Astrocyte of the spinal cord (primary cell): ENCODE measurements at regions not wholly inside any gene's neighbourhood (a gene's known extent, or its start where the extent isn't known, plus 50 kb on each side); places are given as distances from the start of the nearest gene placed in this dataset.

Experiments
- DNase-seq: peaks from one replicate; pipeline ENCODE4 v3.0.0; 2011; ENCODE audit warnings: low read depth, low spot score
- H3K4me3 ChIP-seq: 2 replicates; pipeline ENCODE4 v1.5.1; 2011; ENCODE audit warnings: low read depth, mild to moderate bottlenecking, low read length, moderate library complexity
- CTCF ChIP-seq: IDR thresholded peaks from 2 replicates; pipeline ENCODE4 v1.5.1; 2012; ENCODE audit warnings: low read depth, mild to moderate bottlenecking, low read length, inconsistent platforms
- in situ Hi-C: cut with HindIII; loops from 2 replicates; pipeline ENCODE4 v1.10.0; 2017; ENCODE audit warnings: low sequenced_read_pairs

DNA sequence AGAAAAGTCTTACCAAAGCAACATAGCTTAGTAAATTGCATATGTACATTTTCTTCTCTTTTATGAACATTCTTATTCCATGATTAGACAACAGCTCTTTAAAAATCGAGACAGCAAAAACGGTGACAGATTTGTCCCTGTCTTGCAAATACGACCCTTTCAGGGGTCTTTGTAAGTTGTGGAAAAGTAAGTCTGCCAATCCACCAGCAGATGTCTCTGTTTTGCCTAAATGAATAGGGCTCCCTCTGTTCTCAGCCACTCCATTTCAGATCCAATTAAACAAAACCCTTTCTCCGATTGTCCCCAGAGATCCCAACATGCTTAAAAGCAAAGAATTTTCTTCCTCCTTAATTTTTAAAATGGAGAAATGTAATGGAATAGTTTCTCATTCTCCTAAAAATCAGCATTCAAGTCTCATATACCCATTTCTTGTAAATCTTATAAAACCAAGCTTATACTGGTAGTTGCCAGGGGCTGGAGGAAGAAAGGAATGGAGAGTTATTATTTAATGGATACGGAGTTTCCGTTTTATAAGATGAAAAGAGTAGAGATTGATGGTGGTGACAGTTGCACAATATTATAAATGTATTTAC, 61.0 kb upstream of the NFE2L3 start:
- peak overlapping the region; percentile 17 for H3K4me3 ChIP-seq
- DNase-seq = peak; percentile 82
- peak; percentile 72 for TF ChIP-seq CTCF
- in situ Hi-C loops = no loop called here

GRCh38 chr7:26091933-26092332, 60.1 kb upstream of the NFE2L3 start:
- in situ Hi-C loops = no loop called here
- no peak for DNase-seq
- peak; percentile 29 for TF ChIP-seq CTCF
- H3K4me3 ChIP-seq = no peak overlapping the region

GRCh38 chr7:26093023-26093422, 59.0 kb upstream of the NFE2L3 start:
- H3K4me3 ChIP-seq = no peak overlapping the region
- TF ChIP-seq CTCF = no peak
- in situ Hi-C loops = no loop called here
- no peak for DNase-seq

- in situ Hi-C loops = no loop called here
- no peak overlapping the region for H3K4me3 ChIP-seq
- DNase-seq = no peak
- TF ChIP-seq CTCF = no peak
Measured at GRCh38 chr7:26096136-26096535, 55.9 kb upstream of the NFE2L3 start.

DNA sequence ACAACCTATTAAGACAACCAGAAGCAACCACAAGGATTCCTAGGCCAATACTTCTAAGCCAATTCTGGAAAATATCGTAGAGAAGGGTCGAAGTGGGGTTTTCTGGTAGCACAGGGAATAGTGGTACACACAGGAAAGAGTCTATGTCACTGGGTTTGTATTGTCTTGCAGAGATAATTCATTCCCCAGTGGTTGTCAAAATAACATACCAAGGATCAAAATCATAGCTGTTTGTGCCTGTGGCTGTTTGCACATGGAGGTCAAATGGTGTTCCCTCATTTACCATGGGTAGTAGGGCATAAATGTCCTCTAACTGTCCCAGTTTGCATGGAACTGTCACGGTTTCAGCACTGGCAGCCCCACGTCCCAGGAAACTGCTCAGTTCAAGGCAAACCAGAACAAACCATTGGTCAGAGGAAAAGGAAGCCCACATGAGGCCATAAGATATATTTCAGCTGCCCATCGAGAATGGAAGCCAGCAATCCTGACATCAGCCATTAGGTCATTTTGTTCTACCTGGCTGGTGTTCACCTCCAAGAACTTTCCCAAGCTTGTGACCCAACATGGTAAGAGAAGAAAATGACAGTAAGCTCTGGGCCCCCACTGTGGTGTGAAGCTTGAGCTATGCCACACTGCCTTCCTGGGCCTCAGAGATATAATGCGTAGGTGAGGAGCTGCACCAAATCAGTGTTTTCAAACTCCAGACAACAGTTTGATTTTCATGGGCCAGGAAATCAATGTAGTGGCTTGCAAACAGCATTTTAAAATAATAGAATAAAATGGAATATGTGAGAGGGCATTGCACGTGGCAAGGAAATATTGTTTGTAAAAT, 53.9 kb upstream of the NFE2L3 start:
- no peak for TF ChIP-seq CTCF
- in situ Hi-C loops = no loop called here
- no peak overlapping the region for H3K4me3 ChIP-seq
- no peak for DNase-seq

DNA sequence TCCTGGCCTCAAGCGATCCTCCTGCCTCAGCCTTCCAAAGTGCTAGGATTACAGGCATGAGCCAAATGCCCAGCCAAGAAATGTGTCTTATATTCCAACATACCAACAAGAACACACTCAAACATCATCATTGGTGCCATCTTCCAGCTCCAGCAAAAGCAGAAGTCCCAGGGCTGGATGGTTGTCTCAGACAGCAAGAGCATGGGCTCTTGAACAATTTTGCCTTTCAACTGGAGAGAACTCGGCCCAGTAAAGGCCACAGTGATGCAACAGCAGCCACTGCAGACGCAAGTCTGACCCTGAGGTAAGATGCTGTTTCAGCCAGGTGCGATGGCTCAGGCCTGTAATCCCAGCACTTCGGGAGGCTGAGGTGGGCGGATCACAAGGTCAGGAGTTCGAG, 52.8 kb upstream of the NFE2L3 start:
- no peak overlapping the region for H3K4me3 ChIP-seq
- TF ChIP-seq CTCF = no peak
- no peak for DNase-seq
- in situ Hi-C loops = no loop called here
